ENCODE measurements at regions not wholly inside any gene's neighbourhood (a gene's known extent, or its start where the extent isn't known, plus 50 kb on each side); places are given as distances from the start of the nearest gene placed in this dataset.

DNA sequence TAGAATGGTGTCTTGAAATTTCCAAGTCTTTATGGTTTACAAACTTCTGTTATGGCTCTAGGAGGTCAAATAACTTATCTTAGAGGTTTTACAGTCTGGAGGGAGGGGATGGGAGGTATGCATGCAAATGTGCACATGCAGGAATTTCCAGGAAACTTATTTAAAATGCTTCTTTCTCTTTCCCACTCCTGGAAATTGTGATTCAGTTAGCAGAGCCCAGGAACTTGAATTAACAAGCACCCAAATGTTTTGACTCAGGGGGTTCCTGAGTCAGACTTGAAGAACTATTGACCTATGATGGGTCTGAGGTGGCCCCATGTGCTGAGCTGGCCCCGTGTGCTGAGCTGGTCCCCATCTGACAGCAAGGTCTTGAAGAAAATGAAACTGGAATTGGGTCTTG is 669.4 kb downstream of the INHBA start:
- TF ChIP-seq GATA2 (IDR thresholded peaks at IDR 0.05; ENCODE audit: low read depth, low read length) = no peak
- no peak for TF ChIP-seq GATA3 (IDR thresholded peaks at IDR 0.05; ENCODE audit: low read depth, low read length)

DNA sequence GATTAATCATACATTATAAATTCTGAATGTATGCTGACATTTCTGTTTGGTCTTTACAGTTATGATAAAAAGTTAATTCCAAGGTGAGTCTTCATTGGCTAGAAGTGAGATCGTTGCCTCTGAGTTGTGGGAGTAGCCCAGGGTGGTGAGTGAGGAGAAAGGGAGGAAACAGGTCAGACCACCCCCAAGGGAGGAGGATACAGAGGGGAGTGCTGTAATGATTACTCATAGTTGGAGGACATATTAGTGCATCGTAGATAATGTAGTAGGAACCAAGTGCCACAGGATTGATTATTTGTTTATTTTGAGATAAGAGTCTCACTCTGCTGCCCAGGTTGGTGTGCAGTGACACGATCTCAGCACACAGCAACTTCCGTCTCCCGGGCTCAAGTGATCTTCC is 672.2 kb downstream of the INHBA start:
- TF ChIP-seq GATA3 (IDR thresholded peaks at IDR 0.05; ENCODE audit: low read depth, low read length) (no peak), GATA2 (IDR thresholded peaks at IDR 0.05; ENCODE audit: low read depth, low read length) (no peak)

- TF ChIP-seq GATA3 (IDR thresholded peaks at IDR 0.05; ENCODE audit: low read depth, low read length) (no peak), GATA2 (IDR thresholded peaks at IDR 0.05; ENCODE audit: low read depth, low read length) (no peak)
Observed at GRCh38 chr7:41029072-41029499, 673.8 kb downstream of the INHBA start.

GRCh38 chr7:41028580-41028979 is 674.3 kb downstream of the INHBA start:
- no peak for TF ChIP-seq GATA3 (IDR thresholded peaks at IDR 0.05; ENCODE audit: low read depth, low read length)
- TF ChIP-seq GATA2 (IDR thresholded peaks at IDR 0.05; ENCODE audit: low read depth, low read length) = no peak

GRCh38 chr7:41027428-41028115 is 675.3 kb downstream of the INHBA start:
- TF ChIP-seq GATA3 (IDR thresholded peaks at IDR 0.05; ENCODE audit: low read depth, low read length) (no peak), GATA2 (IDR thresholded peaks at IDR 0.05; ENCODE audit: low read depth, low read length) (no peak)

GRCh38 chr7:41024126-41024525 is 678.8 kb downstream of the INHBA start:
- TF ChIP-seq GATA3 (IDR thresholded peaks at IDR 0.05; ENCODE audit: low read depth, low read length) (no peak), GATA2 (IDR thresholded peaks at IDR 0.05; ENCODE audit: low read depth, low read length) (no peak)

GRCh38 chr7:41020056-41020455 is 682.8 kb downstream of the INHBA start:
- TF ChIP-seq GATA2 (IDR thresholded peaks at IDR 0.05; ENCODE audit: low read depth, low read length) (no peak), GATA3 (IDR thresholded peaks at IDR 0.05; ENCODE audit: low read depth, low read length) (no peak)

GRCh38 chr7:41013117-41013516 is 689.8 kb downstream of the INHBA start:
- TF ChIP-seq GATA2 (IDR thresholded peaks at IDR 0.05; ENCODE audit: low read depth, low read length) (no peak), GATA3 (IDR thresholded peaks at IDR 0.05; ENCODE audit: low read depth, low read length) (no peak)

GRCh38 chr7:41012041-41012440 is 690.8 kb downstream of the INHBA start:
- TF ChIP-seq GATA2 (IDR thresholded peaks at IDR 0.05; ENCODE audit: low read depth, low read length) (no peak), GATA3 (IDR thresholded peaks at IDR 0.05; ENCODE audit: low read depth, low read length) (no peak)

GRCh38 chr7:41010967-41011366 is 691.9 kb downstream of the INHBA start:
- TF ChIP-seq GATA3 (IDR thresholded peaks at IDR 0.05; ENCODE audit: low read depth, low read length) = no peak
- no peak for TF ChIP-seq GATA2 (IDR thresholded peaks at IDR 0.05; ENCODE audit: low read depth, low read length)

DNA sequence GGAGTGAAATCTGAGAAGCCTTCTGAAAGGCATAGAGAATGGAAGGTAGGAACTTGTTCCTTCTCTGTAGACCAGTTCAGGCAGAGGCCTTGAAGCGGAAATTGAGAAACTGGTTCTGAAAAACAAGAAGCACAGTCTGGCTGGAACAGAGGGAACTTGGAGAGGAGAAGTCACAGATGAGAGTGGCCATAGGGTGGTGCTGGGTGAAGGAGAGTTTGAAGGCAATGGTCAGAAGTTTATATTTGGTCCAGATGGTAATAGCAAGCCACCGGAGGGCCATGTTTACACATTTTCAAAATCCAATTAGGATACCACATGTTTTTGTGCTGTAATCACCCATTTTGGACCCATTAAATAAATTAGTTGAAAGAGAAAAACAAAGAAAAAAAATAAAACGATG is 692.5 kb downstream of the INHBA start:
- TF ChIP-seq GATA3 (IDR thresholded peaks at IDR 0.05; ENCODE audit: low read depth, low read length) (no peak), GATA2 (IDR thresholded peaks at IDR 0.05; ENCODE audit: low read depth, low read length) (no peak)

GRCh38 chr7:41007811-41008210 is 695.1 kb downstream of the INHBA start:
- TF ChIP-seq GATA2 (IDR thresholded peaks at IDR 0.05; ENCODE audit: low read depth, low read length) (no peak), GATA3 (IDR thresholded peaks at IDR 0.05; ENCODE audit: low read depth, low read length) (no peak)

GRCh38 chr7:41007351-41007751 is 695.5 kb downstream of the INHBA start:
- TF ChIP-seq GATA2 (IDR thresholded peaks at IDR 0.05; ENCODE audit: low read depth, low read length) (no peak), GATA3 (IDR thresholded peaks at IDR 0.05; ENCODE audit: low read depth, low read length) (no peak)

- no peak for TF ChIP-seq GATA3 (IDR thresholded peaks at IDR 0.05; ENCODE audit: low read depth, low read length)
- TF ChIP-seq GATA2 (IDR thresholded peaks at IDR 0.05; ENCODE audit: low read depth, low read length) = no peak
Observed at GRCh38 chr7:41006306-41006995, 696.4 kb downstream of the INHBA start.

- TF ChIP-seq GATA3 (IDR thresholded peaks at IDR 0.05; ENCODE audit: low read depth, low read length) (no peak), GATA2 (IDR thresholded peaks at IDR 0.05; ENCODE audit: low read depth, low read length) (no peak)
Observed at GRCh38 chr7:41005374-41005901, 697.5 kb downstream of the INHBA start.
